CD4-positive, CD25-positive, alpha-beta regulatory T cell (primary cell): ENCODE measurements at regions not wholly inside any gene's neighbourhood (a gene's known extent, or its start where the extent isn't known, plus 50 kb on each side); places are given as distances from the start of the nearest gene placed in this dataset.

ENCODE experiments used
- ATAC-seq, 2 donors: fragments of 150-1000 bp; cut with Tn5 transposase; one replicate each; pipeline ENCODE4 v1.10.0; 2021; ENCODE audit warnings: low read depth in 2 of 2, moderate number of reproducible peaks in 2 of 2, moderate library complexity in 1 of 2
- DNase-seq, 3 donors: peaks; one replicate each; pipeline versions ENCODE4 v3.0.0 to v3.0.0-alpha.2; 2012 to 2022; ENCODE audit warnings: mixed read lengths in 1 of 3
- H3K27ac ChIP-seq: one replicate; pipeline ENCODE4 v1.7.0; 2013; ENCODE audit warnings: mild to moderate bottlenecking, low read length; ENCODE audit not compliant: insufficient read depth, poor library complexity, severe bottlenecking
- H3K27me3 ChIP-seq: one replicate; pipeline ENCODE4 v1.7.0; 2013; ENCODE audit warnings: low read length; ENCODE audit not compliant: control insufficient read depth, insufficient read depth
- H3K36me3 ChIP-seq: one replicate; pipeline ENCODE4 v1.7.0; 2013; ENCODE audit warnings: mild to moderate bottlenecking, low read length, moderate library complexity; ENCODE audit not compliant: control insufficient read depth, insufficient read depth
- H3K4me1 ChIP-seq: 2 replicates; pipeline ENCODE4 v1.7.0; 2013; ENCODE audit warnings: mild to moderate bottlenecking, low read length; ENCODE audit not compliant: insufficient read depth, control insufficient read depth, poor library complexity, severe bottlenecking
- H3K4me3 ChIP-seq: one replicate; pipeline ENCODE4 v1.7.0; 2013; ENCODE audit warnings: low read depth, mild to moderate bottlenecking, low read length, moderate library complexity
- H3K9me3 ChIP-seq, 2 experiments: 1 replicate in 1 of 2; 2 replicates in 1 of 2; pipeline ENCODE4 v1.7.0; 2013; ENCODE audit warnings: low read length in 2 of 2, mild to moderate bottlenecking in 1 of 2, moderate library complexity in 1 of 2; ENCODE audit not compliant: control insufficient read depth in 2 of 2
- H3K27ac Mint-ChIP-seq, 3 donors: one replicate each; pipeline ENCODE4 v1.8.0; 2020 to 2022; ENCODE audit warnings: mild to moderate bottlenecking in 3 of 3, mixed read lengths in 3 of 3, moderate library complexity in 2 of 3
- H3K27me3 Mint-ChIP-seq: one replicate; pipeline ENCODE4 v1.8.0; 2022; ENCODE audit warnings: mild to moderate bottlenecking, mixed read lengths
- H3K36me3 Mint-ChIP-seq: one replicate; pipeline ENCODE4 v1.8.0; 2020; ENCODE audit warnings: mixed read lengths
- H3K4me1 Mint-ChIP-seq, 4 donors: one replicate each; pipeline ENCODE4 v1.8.0; 2020 to 2022; ENCODE audit warnings: mixed read lengths in 4 of 4, mild to moderate bottlenecking in 1 of 4
- H3K4me3 Mint-ChIP-seq, 4 donors: one replicate each; pipeline ENCODE4 v1.8.0; 2020 to 2022; ENCODE audit warnings: mild to moderate bottlenecking in 4 of 4, mixed read lengths in 4 of 4, moderate library complexity in 3 of 4
- H3K9me3 Mint-ChIP-seq, 7 donors: one replicate each; pipeline ENCODE4 v1.8.0; 2020 to 2022; ENCODE audit warnings: mixed read lengths in 7 of 7, mild to moderate bottlenecking in 3 of 7, moderate library complexity in 2 of 7

- ATAC-seq (no peak), DNase-seq (no peak)
- H3K9me3 ChIP-seq, result peaks cover 4 to 7% of the 10 kb centered on the region in 2 experiments
- H3K4me3 ChIP-seq, result no peak overlapping the region
- Mint-ChIP-seq H3K27ac (no peak overlapping the region), H3K4me3 (no peak overlapping the region), H3K9me3 (peaks cover 0 to 28% (median 9%) of the 10 kb centered on the region in 7 donors), H3K36me3 (no peaks in the 10 kb centered on the region), H3K4me1 (peaks cover 0 to 3% (median 0%) of the 10 kb centered on the region in 4 donors), H3K27me3 (no peaks in the 10 kb centered on the region)
- no peaks in the 10 kb centered on the region for H3K27me3 ChIP-seq
- no peaks in the 10 kb centered on the region for H3K4me1 ChIP-seq
- H3K27ac ChIP-seq, result no peak overlapping the region
- no peaks in the 10 kb centered on the region for H3K36me3 ChIP-seq
Observed at GRCh38 chr7:68279827-68280400, 1283.3 kb downstream of the TYW1 start.

DNA sequence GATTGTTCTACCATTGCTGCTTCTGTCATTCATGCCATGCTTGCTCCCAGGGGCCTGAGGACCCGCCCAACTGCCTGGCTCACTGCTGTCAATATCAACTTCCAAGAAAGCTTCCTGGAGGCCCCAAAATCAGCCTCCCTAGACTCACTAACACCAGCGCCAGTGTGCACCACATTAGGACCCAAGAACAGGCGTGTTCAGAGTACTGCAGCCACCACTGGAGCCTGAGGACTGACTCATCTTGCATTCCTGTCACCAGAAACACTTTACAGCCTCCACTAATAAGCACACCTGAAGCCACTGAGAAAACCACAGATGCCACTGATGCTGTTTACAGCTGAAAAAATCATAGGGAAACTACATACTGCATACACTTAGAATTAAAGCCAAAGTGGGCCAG is 1284.3 kb downstream of the TYW1 start:
- Mint-ChIP-seq H3K4me3 (no peak overlapping the region), H3K27ac (no peak overlapping the region), H3K27me3 (no peaks in the 10 kb centered on the region), H3K36me3 (no peaks in the 10 kb centered on the region), H3K9me3 (peaks cover 0 to 35% (median 11%) of the 10 kb centered on the region in 7 donors), H3K4me1 (peaks cover 0 to 3% (median 0%) of the 10 kb centered on the region in 4 donors)
- no peaks in the 10 kb centered on the region for H3K4me1 ChIP-seq
- no peak overlapping the region for H3K27ac ChIP-seq
- no peaks in the 10 kb centered on the region for H3K27me3 ChIP-seq
- H3K36me3 ChIP-seq, result no peaks in the 10 kb centered on the region
- peaks cover 4 to 7% of the 10 kb centered on the region in 2 experiments for H3K9me3 ChIP-seq
- ATAC-seq (no peak), DNase-seq (no peak)
- no peak overlapping the region for H3K4me3 ChIP-seq

DNA sequence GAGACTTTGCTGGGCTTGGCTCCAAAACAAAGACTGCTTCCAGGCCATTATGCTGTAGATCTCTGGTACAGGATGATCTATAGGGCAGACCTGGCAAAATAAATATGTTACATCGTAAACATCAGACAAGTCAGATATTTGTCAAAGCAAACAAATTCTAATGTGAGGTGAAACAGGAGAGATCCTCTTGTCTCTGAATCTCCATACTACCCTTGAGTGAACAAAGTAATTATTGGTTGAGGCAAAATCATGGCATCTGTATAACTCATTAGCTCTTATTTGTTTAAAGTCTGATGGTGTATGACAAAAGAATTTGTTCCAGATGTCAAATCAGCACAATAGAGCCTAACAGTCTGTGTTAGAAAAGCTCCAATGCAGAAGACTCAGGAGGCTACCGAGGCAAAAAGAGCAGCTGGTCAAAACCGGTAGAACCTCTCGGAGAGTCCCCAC is 1291.5 kb downstream of the TYW1 start:
- Histone ChIP-seq H3K27ac (no peak overlapping the region), H3K27me3 (no peaks in the 10 kb centered on the region), H3K4me3 (no peak overlapping the region), H3K4me1 (no peaks in the 10 kb centered on the region), H3K9me3 (peaks cover 0 to 11% of the 10 kb centered on the region in 2 experiments), H3K36me3 (no peaks in the 10 kb centered on the region)
- ATAC-seq, result no peak
- Mint-ChIP-seq H3K4me1 (peaks cover 0 to 3% (median 0%) of the 10 kb centered on the region in 4 donors), H3K27me3 (no peaks in the 10 kb centered on the region), H3K4me3 (no peak overlapping the region), H3K36me3 (no peaks in the 10 kb centered on the region), H3K27ac (no peak overlapping the region), H3K9me3 (peaks cover 6 to 54% (median 16%) of the 10 kb centered on the region in 7 donors)
- no peak for DNase-seq

DNA sequence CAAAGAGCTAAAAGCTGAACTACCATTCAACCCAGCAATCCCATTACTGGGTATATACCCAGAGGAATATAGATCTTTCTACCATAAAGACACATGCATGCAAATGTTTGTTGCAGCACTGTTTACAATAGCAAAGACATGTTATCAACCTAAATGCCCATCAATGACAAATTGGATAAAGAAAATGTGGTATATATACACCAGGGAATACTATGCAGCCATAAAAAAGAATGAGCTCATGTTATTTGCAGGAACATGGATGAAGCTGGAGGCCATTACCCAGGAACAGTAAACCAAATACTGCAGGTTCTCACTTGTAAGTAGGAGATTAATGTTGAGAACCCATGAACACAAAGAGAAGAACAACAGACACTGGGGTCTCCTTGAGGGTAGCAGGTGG is 1295.1 kb downstream of the TYW1 start:
- H3K9me3 ChIP-seq, result peaks cover 0 to 11% of the 10 kb centered on the region in 2 experiments
- Mint-ChIP-seq H3K27me3 (no peaks in the 10 kb centered on the region), H3K4me3 (no peak overlapping the region), H3K27ac (no peak overlapping the region), H3K36me3 (no peaks in the 10 kb centered on the region), H3K4me1 (no peaks in the 10 kb centered on the region), H3K9me3 (peaks cover 4 to 40% (median 14%) of the 10 kb centered on the region in 7 donors)
- H3K27ac ChIP-seq, result no peak overlapping the region
- no peak for ATAC-seq
- H3K27me3 ChIP-seq, result no peaks in the 10 kb centered on the region
- H3K4me1 ChIP-seq, result no peaks in the 10 kb centered on the region
- H3K36me3 ChIP-seq, result no peaks in the 10 kb centered on the region
- no peak for DNase-seq
- no peak overlapping the region for H3K4me3 ChIP-seq

- Mint-ChIP-seq H3K27ac (no peak overlapping the region), H3K27me3 (no peaks in the 10 kb centered on the region), H3K4me3 (no peak overlapping the region), H3K36me3 (no peaks in the 10 kb centered on the region), H3K4me1 (no peaks in the 10 kb centered on the region), H3K9me3 (peaks cover 2 to 30% (median 13%) of the 10 kb centered on the region in 7 donors)
- Histone ChIP-seq H3K4me1 (no peaks in the 10 kb centered on the region), H3K4me3 (no peak overlapping the region), H3K36me3 (no peaks in the 10 kb centered on the region), H3K27ac (no peak overlapping the region), H3K27me3 (no peaks in the 10 kb centered on the region), H3K9me3 (no peaks in the 10 kb centered on the region)
- no peak for DNase-seq
- ATAC-seq, result no peak
Observed at GRCh38 chr7:68295386-68295785, 1298.8 kb downstream of the TYW1 start.

DNA sequence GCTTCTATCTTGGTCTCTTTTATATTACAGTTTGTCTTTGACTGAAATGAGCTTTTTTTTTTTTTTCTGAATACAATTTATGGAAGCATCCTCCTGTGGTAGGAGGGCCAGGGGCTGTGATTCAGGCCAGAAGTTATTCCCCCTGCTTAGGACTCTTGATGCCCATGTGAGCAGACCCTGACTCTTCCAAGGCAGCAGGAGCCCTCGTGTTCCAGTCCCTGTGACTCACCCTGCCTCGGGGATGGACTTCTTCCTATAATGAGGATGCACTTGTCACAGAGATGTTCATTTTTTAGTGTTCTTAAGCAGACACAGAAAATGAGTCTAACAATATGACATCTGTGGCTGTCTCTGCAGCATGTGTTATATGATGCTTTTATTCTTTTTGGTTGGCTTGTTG is 1293.7 kb upstream of the AUTS2 start:
- H3K4me3 Mint-ChIP-seq, result no peak overlapping the region
- H3K9me3 ChIP-seq, result peaks cover 0 to 3% of the 10 kb centered on the region in 2 experiments
- H3K27me3 Mint-ChIP-seq, result no peaks in the 10 kb centered on the region
- DNase-seq (no peak), ATAC-seq (no peak)
- no peak overlapping the region for H3K27ac Mint-ChIP-seq
- no peaks in the 10 kb centered on the region for H3K4me1 ChIP-seq
- H3K9me3 Mint-ChIP-seq, result peaks cover 1 to 17% (median 7%) of the 10 kb centered on the region in 7 donors
- no peaks in the 10 kb centered on the region for H3K4me1 Mint-ChIP-seq
- H3K36me3 Mint-ChIP-seq, result no peaks in the 10 kb centered on the region
- no peaks in the 10 kb centered on the region for H3K36me3 ChIP-seq
- H3K27me3 ChIP-seq, result no peaks in the 10 kb centered on the region
- H3K27ac ChIP-seq, result no peak overlapping the region
- no peak overlapping the region for H3K4me3 ChIP-seq

DNA sequence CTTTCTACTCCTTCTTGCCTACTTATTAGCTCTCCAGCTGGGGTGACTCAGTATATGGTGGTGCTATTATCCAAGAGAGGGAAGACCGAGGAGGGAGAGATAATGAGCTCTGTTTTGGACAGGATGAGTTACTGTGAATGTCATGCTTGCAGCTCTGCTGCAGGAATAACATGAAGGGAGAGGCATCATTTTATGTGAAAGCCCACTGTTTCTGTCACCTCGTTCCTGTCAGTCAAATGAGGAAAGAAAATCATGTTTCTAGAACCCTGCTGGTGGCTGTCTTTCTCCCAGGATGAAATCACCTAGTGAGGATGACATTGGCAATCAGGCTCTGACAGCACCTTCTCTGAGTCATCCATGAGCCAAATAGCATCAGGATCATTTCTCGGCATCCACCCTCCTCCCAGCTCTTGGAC is 1291.6 kb upstream of the AUTS2 start:
- no peaks in the 10 kb centered on the region for H3K4me1 Mint-ChIP-seq
- peaks cover 0 to 8% of the 10 kb centered on the region in 2 experiments for H3K9me3 ChIP-seq
- H3K4me1 ChIP-seq, result no peaks in the 10 kb centered on the region
- H3K4me3 Mint-ChIP-seq, result no peak overlapping the region
- H3K9me3 Mint-ChIP-seq, result peaks cover 0 to 17% (median 8%) of the 10 kb centered on the region in 7 donors
- H3K36me3 ChIP-seq, result no peaks in the 10 kb centered on the region
- H3K27ac Mint-ChIP-seq, result no peak overlapping the region
- no peak overlapping the region for H3K4me3 ChIP-seq
- H3K27me3 ChIP-seq, result no peaks in the 10 kb centered on the region
- DNase-seq (no peak), ATAC-seq (no peak)
- H3K27ac ChIP-seq, result no peak overlapping the region
- H3K27me3 Mint-ChIP-seq, result no peaks in the 10 kb centered on the region
- no peaks in the 10 kb centered on the region for H3K36me3 Mint-ChIP-seq

DNA sequence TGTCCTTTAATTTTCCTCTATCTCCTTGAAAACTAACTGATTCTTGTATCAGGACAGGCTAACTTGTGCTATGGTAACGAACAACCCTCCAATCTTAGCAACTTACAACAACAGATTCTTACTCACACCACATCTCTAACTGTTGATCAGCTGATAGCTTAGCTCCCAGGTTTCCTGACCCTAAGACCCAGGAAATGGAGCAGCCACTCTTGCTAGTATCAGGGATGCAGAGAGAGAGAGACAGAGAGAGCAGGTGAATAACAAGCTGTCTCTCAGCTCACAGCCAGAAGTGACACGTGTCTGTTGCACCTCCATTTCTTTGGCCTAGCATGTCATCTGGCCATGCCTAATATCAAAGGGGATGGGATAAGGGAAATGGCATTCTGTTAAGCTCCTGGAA is 1289.0 kb upstream of the AUTS2 start:
- Mint-ChIP-seq H3K4me3 (no peak overlapping the region), H3K36me3 (no peaks in the 10 kb centered on the region), H3K27ac (peak overlapping the region in 1 of 3 donors; percentile 52), H3K27me3 (no peaks in the 10 kb centered on the region), H3K4me1 (no peaks in the 10 kb centered on the region), H3K9me3 (peaks cover 0 to 37% (median 6%) of the 10 kb centered on the region in 7 donors)
- no peak overlapping the region for H3K27ac ChIP-seq
- no peak for DNase-seq
- no peaks in the 10 kb centered on the region for H3K36me3 ChIP-seq
- peaks cover 0 to 8% of the 10 kb centered on the region in 2 experiments for H3K9me3 ChIP-seq
- no peaks in the 10 kb centered on the region for H3K4me1 ChIP-seq
- ATAC-seq, result no peak
- H3K4me3 ChIP-seq, result no peak overlapping the region
- no peaks in the 10 kb centered on the region for H3K27me3 ChIP-seq
